ENCODE measurements at regions not wholly inside any gene's neighbourhood (a gene's known extent, or its start where the extent isn't known, plus 50 kb on each side); places are given as distances from the start of the nearest gene placed in this dataset.

- TF ChIP-seq, protein P1, sequence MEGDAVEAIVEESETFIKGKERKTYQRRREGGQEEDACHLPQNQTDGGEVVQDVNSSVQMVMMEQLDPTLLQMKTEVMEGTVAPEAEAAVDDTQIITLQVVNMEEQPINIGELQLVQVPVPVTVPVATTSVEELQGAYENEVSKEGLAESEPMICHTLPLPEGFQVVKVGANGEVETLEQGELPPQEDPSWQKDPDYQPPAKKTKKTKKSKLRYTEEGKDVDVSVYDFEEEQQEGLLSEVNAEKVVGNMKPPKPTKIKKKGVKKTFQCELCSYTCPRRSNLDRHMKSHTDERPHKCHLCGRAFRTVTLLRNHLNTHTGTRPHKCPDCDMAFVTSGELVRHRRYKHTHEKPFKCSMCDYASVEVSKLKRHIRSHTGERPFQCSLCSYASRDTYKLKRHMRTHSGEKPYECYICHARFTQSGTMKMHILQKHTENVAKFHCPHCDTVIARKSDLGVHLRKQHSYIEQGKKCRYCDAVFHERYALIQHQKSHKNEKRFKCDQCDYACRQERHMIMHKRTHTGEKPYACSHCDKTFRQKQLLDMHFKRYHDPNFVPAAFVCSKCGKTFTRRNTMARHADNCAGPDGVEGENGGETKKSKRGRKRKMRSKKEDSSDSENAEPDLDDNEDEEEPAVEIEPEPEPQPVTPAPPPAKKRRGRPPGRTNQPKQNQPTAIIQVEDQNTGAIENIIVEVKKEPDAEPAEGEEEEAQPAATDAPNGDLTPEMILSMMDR (IDR thresholded peaks at IDR 0.05), result no peak
- no peak for TF ChIP-seq POLR2A (IDR thresholded peaks at IDR 0.05)
- no peak for TF ChIP-seq EP300 (IDR thresholded peaks at IDR 0.05)
Measured at GRCh38 chr9:24828687-24829086, 283.0 kb upstream of the IZUMO3 start.
